Caco-2 (cell line): ENCODE measurements at regions not wholly inside any gene's neighbourhood (a gene's known extent, or its start where the extent isn't known, plus 50 kb on each side); places are given as distances from the start of the nearest gene placed in this dataset.

Experiments
- BruUV-seq: library from RNA; stranded (reverse); fragments of 400-500 nt; replicated peaks from 2 replicates; lab custom pipeline; 2021; lab: Mats Ljungman, UMichigan
- CTCF ChIA-PET: fragments of 300-600 bp; sonication (Branson Sonifier 250); formaldehyde crosslinking; loops from one replicate; lab custom pipeline; 2022; ENCODE audit warnings: antibody characterized with exemption; lab: Charles Lee
- POLR2A ChIA-PET: fragments of 300-600 bp; sonication (Branson Sonifier 250); formaldehyde crosslinking; loops from one replicate; lab custom pipeline; 2022; ENCODE audit warnings: antibody characterized with exemption; lab: Charles Lee
- DNase-seq, 2 experiments: peaks; one replicate each; pipeline versions ENCODE4 v3.0.0 to v3.0.0-alpha.2; 2020 to 2022
- H3K27me3 ChIP-seq: replicated peaks from 2 replicates; pipeline ENCODE4 v1.6.0; 2011; ENCODE audit warnings: low read length; ENCODE audit not compliant: control insufficient read depth, insufficient read depth
- H3K36me3 ChIP-seq: 2 replicates; pipeline ENCODE4 v1.5.1; 2011; ENCODE audit warnings: low read length; ENCODE audit not compliant: control insufficient read depth, insufficient read depth
- H3K4me1 ChIP-seq: fragments of 250-450 bp; sonication (Bioruptor Pico); 2 replicates; pipeline ENCODE4 v1.5.1; 2020; ENCODE audit warnings: mild to moderate bottlenecking
- H3K4me3 ChIP-seq: 2 replicates; pipeline ENCODE4 v1.5.1; 2011; ENCODE audit warnings: low read depth, mild to moderate bottlenecking, control low read depth, low read length
- H3K9me3 ChIP-seq: fragments of 250-450 bp; sonication (Bioruptor Pico); 2 replicates; pipeline ENCODE4 v1.5.1; 2020; ENCODE audit warnings: mild to moderate bottlenecking, moderate library complexity
- H3K27ac Mint-ChIP-seq: one replicate; pipeline ENCODE4 v1.8.0; 2022; ENCODE audit warnings: mixed read lengths; ENCODE audit not compliant: unreplicated experiment
- H3K27me3 Mint-ChIP-seq: one replicate; pipeline ENCODE4 v1.8.0; 2022; ENCODE audit warnings: mixed read lengths; ENCODE audit not compliant: insufficient read depth, unreplicated experiment
- H3K36me3 Mint-ChIP-seq: one replicate; pipeline ENCODE4 v1.8.0; 2022; ENCODE audit warnings: mild to moderate bottlenecking, mixed read lengths; ENCODE audit not compliant: insufficient read depth, unreplicated experiment
- H3K4me1 Mint-ChIP-seq: one replicate; pipeline ENCODE4 v1.8.0; 2022; ENCODE audit warnings: low read depth, mixed read lengths; ENCODE audit not compliant: unreplicated experiment
- H3K4me3 Mint-ChIP-seq: one replicate; pipeline ENCODE4 v1.8.0; 2022; ENCODE audit warnings: mild to moderate bottlenecking, moderate library complexity, mixed read lengths; ENCODE audit not compliant: unreplicated experiment
- H3K9me3 Mint-ChIP-seq: one replicate; pipeline ENCODE4 v1.8.0; 2022; ENCODE audit warnings: mixed read lengths; ENCODE audit not compliant: unreplicated experiment
- CTCF ChIP-seq, 2 experiments: fragments of 200-600 bp in 1 of 2; IDR thresholded peaks; 1 replicate in 1 of 2; 2 replicates in 1 of 2; pipeline versions ENCODE4 v1.5.1 to v1.8.0; 2011 to 2022; ENCODE audit warnings: antibody characterized with exemption in 1 of 2, control low read depth in 1 of 2, inconsistent platforms in 1 of 2, low read depth in 1 of 2, low read length in 1 of 2, mild to moderate bottlenecking in 1 of 2, moderate library complexity in 1 of 2; ENCODE audit not compliant: insufficient read depth in 1 of 2, severe bottlenecking in 1 of 2, unreplicated experiment in 1 of 2
- intact Hi-C: fragments of 100-400 bp; cut with micrococcal nuclease; formaldehyde crosslinking; loops from one replicate; pipeline ENCODE4 v1.10.0; 2022; ENCODE audit not compliant: unreplicated experiment

GRCh38 chr6:109296971-109297372 lies 85.3 kb downstream of the CD164 start:
- no peak for TF ChIP-seq CTCF (IDR thresholded peaks at IDR 0.05; ENCODE audit: insufficient read depth in 1 of 2, low read depth in 1 of 2, low read length in 1 of 2, severe bottlenecking in 1 of 2, unreplicated experiment in 1 of 2)
- H3K27ac Mint-ChIP-seq = no peak overlapping the region
- CTCF ChIA-PET = interaction anchor here (0.5 kb wide), 1 partner anchor 79 kb away, joined by 3 read pairs; no protein-coding TSS in a partner anchor

GRCh38 chr6:109296452-109296851 lies 85.8 kb downstream of the CD164 start:
- H3K9me3 Mint-ChIP-seq = no peaks in the 10 kb centered on the region
- H3K27me3 Mint-ChIP-seq = no peaks in the 10 kb centered on the region
- CTCF ChIA-PET = interaction anchor here (0.5 kb wide), 1 partner anchor 79 kb away, joined by 3 read pairs; no protein-coding TSS in a partner anchor
- no peaks in the 10 kb centered on the region for H3K36me3 Mint-ChIP-seq
- no peak overlapping the region for H3K4me3 Mint-ChIP-seq
- H3K27me3 ChIP-seq = no peaks in the 10 kb centered on the region
- POLR2A ChIA-PET = no interaction called here
- no peaks in the 10 kb centered on the region for H3K9me3 ChIP-seq
- no peaks in the 10 kb centered on the region for H3K36me3 ChIP-seq
- no peak for TF ChIP-seq CTCF (IDR thresholded peaks at IDR 0.05; ENCODE audit: insufficient read depth in 1 of 2, low read depth in 1 of 2, low read length in 1 of 2, severe bottlenecking in 1 of 2, unreplicated experiment in 1 of 2)
- intact Hi-C loops = no loop called here
- peaks cover 19% of the 10 kb centered on the region for H3K4me1 Mint-ChIP-seq
- BruUV-seq = no TSS peak
- no peak overlapping the region for H3K27ac Mint-ChIP-seq
- DNase-seq = no peak
- H3K4me1 ChIP-seq = no peaks in the 10 kb centered on the region
- no peak overlapping the region for H3K4me3 ChIP-seq

More at GRCh38 chr6:109296971-109297372, 85.3 kb downstream of the CD164 start:
- Histone ChIP-seq H3K27me3 (no peaks in the 10 kb centered on the region), H3K9me3 (no peaks in the 10 kb centered on the region), H3K36me3 (no peaks in the 10 kb centered on the region), H3K4me1 (no peaks in the 10 kb centered on the region), H3K4me3 (no peak overlapping the region)
- POLR2A ChIA-PET = interaction anchor here (0.8 kb wide), 1 partner anchor 86 kb away, joined by 3 read pairs; no protein-coding TSS in a partner anchor
- Mint-ChIP-seq H3K36me3 (no peaks in the 10 kb centered on the region), H3K4me1 (peaks cover 14% of the 10 kb centered on the region), H3K9me3 (no peaks in the 10 kb centered on the region), H3K27me3 (no peaks in the 10 kb centered on the region), H3K4me3 (no peak overlapping the region)
- DNase-seq = no peak
- intact Hi-C loops = no loop called here
- BruUV-seq = no TSS peak

- H3K4me1 Mint-ChIP-seq = peaks cover 19% of the 10 kb centered on the region
- POLR2A ChIA-PET = no interaction called here
- BruUV-seq = no TSS peak
- H3K4me3 ChIP-seq = no peak overlapping the region
- H3K27ac Mint-ChIP-seq = no peak overlapping the region
- H3K9me3 ChIP-seq = no peaks in the 10 kb centered on the region
- CTCF ChIA-PET = no interaction called here
- intact Hi-C loops = no loop called here
- no peak for DNase-seq
- H3K4me1 ChIP-seq = no peaks in the 10 kb centered on the region
- H3K27me3 ChIP-seq = no peaks in the 10 kb centered on the region
- no peaks in the 10 kb centered on the region for H3K36me3 ChIP-seq
- no peak for TF ChIP-seq CTCF (IDR thresholded peaks at IDR 0.05; ENCODE audit: insufficient read depth in 1 of 2, low read depth in 1 of 2, low read length in 1 of 2, severe bottlenecking in 1 of 2, unreplicated experiment in 1 of 2)
- H3K27me3 Mint-ChIP-seq = no peaks in the 10 kb centered on the region
- H3K4me3 Mint-ChIP-seq = no peak overlapping the region
- H3K9me3 Mint-ChIP-seq = no peaks in the 10 kb centered on the region
- no peaks in the 10 kb centered on the region for H3K36me3 Mint-ChIP-seq
These were observed 86.5 kb downstream of the CD164 start for GRCh38 chr6:109295774-109296156.
